ENCODE measurements at regions not wholly inside any gene's neighbourhood (a gene's known extent, or its start where the extent isn't known, plus 50 kb on each side); places are given as distances from the start of the nearest gene placed in this dataset.
A peak's percentile ranks its signal among the peaks of the same experiment; 100 is the strongest.
"Not testable (repeated sequence)": the region's sequence is repeated elsewhere in the genome, so short reads cannot be mapped to it uniquely, and the experiment has no call there.

GRCh38 chrX:25143596-25143995, 127.8 kb upstream of the ARX start:
- no peak for DNase-seq (ENCODE audit: low read depth, low spot score)

GRCh38 chrX:25141684-25142083, 125.9 kb upstream of the ARX start:
- no peak for DNase-seq (ENCODE audit: low read depth, low spot score)

- peak; percentile 2 for DNase-seq (ENCODE audit: low read depth, low spot score)
Measured at GRCh38 chrX:25131055-25131454, 115.3 kb upstream of the ARX start.

- no peak for DNase-seq (ENCODE audit: low read depth, low spot score)
Measured at GRCh38 chrX:25130619-25131018, 114.9 kb upstream of the ARX start.

- DNase-seq (ENCODE audit: low read depth, low spot score), result no peak
Measured at GRCh38 chrX:25125483-25125882, 109.7 kb upstream of the ARX start.

GRCh38 chrX:25124391-25124790, 108.6 kb upstream of the ARX start:
- DNase-seq (ENCODE audit: low read depth, low spot score), result no peak

- no peak for DNase-seq (ENCODE audit: low read depth, low spot score)
Measured at GRCh38 chrX:25112156-25112555, 96.4 kb upstream of the ARX start.

GRCh38 chrX:25108481-25108880, 92.7 kb upstream of the ARX start:
- no peak for DNase-seq (ENCODE audit: low read depth, low spot score)

- DNase-seq (ENCODE audit: low read depth, low spot score), result no peak
Measured at GRCh38 chrX:25105221-25105620, 89.5 kb upstream of the ARX start.

GRCh38 chrX:25096522-25097045, 80.8 kb upstream of the ARX start:
- DNase-seq (ENCODE audit: low read depth, low spot score), result peak; percentile 7

GRCh38 chrX:25091152-25091551, 75.4 kb upstream of the ARX start:
- not testable (repeated sequence) for DNase-seq (ENCODE audit: low read depth, low spot score)

GRCh38 chrX:25084446-25084845, 68.7 kb upstream of the ARX start:
- no peak for DNase-seq (ENCODE audit: low read depth, low spot score)

GRCh38 chrX:25083661-25084060, 67.9 kb upstream of the ARX start:
- no peak for DNase-seq (ENCODE audit: low read depth, low spot score)

GRCh38 chrX:25079020-25079419, 63.3 kb upstream of the ARX start:
- DNase-seq (ENCODE audit: low read depth, low spot score), result no peak

GRCh38 chrX:25076941-25077500, 61.3 kb upstream of the ARX start:
- DNase-seq (ENCODE audit: low read depth, low spot score), result no peak

GRCh38 chrX:25072247-25072646, 56.5 kb upstream of the ARX start:
- DNase-seq (ENCODE audit: low read depth, low spot score), result no peak

- no peak for DNase-seq (ENCODE audit: low read depth, low spot score)
Measured at GRCh38 chrX:25070038-25070437, 54.3 kb upstream of the ARX start.

GRCh38 chrX:25069209-25069608, 53.4 kb upstream of the ARX start:
- DNase-seq (ENCODE audit: low read depth, low spot score), result no peak

- DNase-seq (ENCODE audit: low read depth, low spot score), result no peak
Measured at GRCh38 chrX:25068340-25068739, 52.6 kb upstream of the ARX start.

- no peak for DNase-seq (ENCODE audit: low read depth, low spot score)
Measured at GRCh38 chrX:25067271-25068172, 51.8 kb upstream of the ARX start.

GRCh38 chrX:25066131-25066530, 50.4 kb upstream of the ARX start:
- DNase-seq (ENCODE audit: low read depth, low spot score), result no peak
